CD14-positive monocyte (primary cell): ENCODE measurements at regions not wholly inside any gene's neighbourhood (a gene's known extent, or its start where the extent isn't known, plus 50 kb on each side); places are given as distances from the start of the nearest gene placed in this dataset.

Experiments
- DNase-seq, 3 donors: peaks; one replicate each; pipeline ENCODE4 v3.0.0-alpha.2; 2011 to 2022
- H2AFZ ChIP-seq: 2 replicates; pipeline ENCODE4 v1.6.0; 2012; ENCODE audit warnings: mild to moderate bottlenecking, low read depth, low read length, inconsistent platforms; ENCODE audit not compliant: insufficient read depth, poor library complexity, severe bottlenecking
- H3K27ac ChIP-seq, 2 donors: 1 replicate in 1 of 2; 2 replicates in 1 of 2; pipeline ENCODE4 v1.5.1; 2012 to 2013; ENCODE audit warnings: low read length in 2 of 2, control low read depth in 1 of 2, inconsistent platforms in 1 of 2, low read depth in 1 of 2, mild to moderate bottlenecking in 1 of 2
- H3K27me3 ChIP-seq, 2 donors: one replicate each; pipeline versions ENCODE4 v1.6.0 to v1.6.1; 2011 to 2013; ENCODE audit warnings: low read length in 2 of 2; ENCODE audit not compliant: control insufficient read depth in 2 of 2, insufficient read depth in 2 of 2
- H3K36me3 ChIP-seq, 2 donors: replicated peaks in 1 of 2; 1 replicate in 1 of 2; 2 replicates in 1 of 2; pipeline versions ENCODE4 v1.5.1 to v1.6.1; 2012 to 2013; ENCODE audit warnings: low read length in 2 of 2, control low read depth in 1 of 2, inconsistent platforms in 1 of 2, mild to moderate bottlenecking in 1 of 2; ENCODE audit not compliant: insufficient read depth in 2 of 2, control insufficient read depth in 1 of 2
- H3K4me1 ChIP-seq, 2 donors: 1 replicate in 1 of 2; 2 replicates in 1 of 2; pipeline versions ENCODE4 v1.5.1 to v1.6.1; 2012 to 2013; ENCODE audit warnings: low read length in 2 of 2, control low read depth in 1 of 2, inconsistent platforms in 1 of 2, mild to moderate bottlenecking in 1 of 2, moderate library complexity in 1 of 2; ENCODE audit not compliant: insufficient read depth in 2 of 2, control insufficient read depth in 1 of 2
- H3K4me2 ChIP-seq: replicated peaks from 2 replicates; pipeline ENCODE3; 2012; ENCODE audit warnings: low read length, moderate library complexity, mild to moderate bottlenecking; ENCODE audit not compliant: poor library complexity, severe bottlenecking; ENCODE audit errors: extremely low read depth
- H3K4me3 ChIP-seq, 3 experiments: fragments of 200-600 bp in 1 of 3; sonication (generic) in 1 of 3; replicated peaks in 1 of 3; 1 replicate in 2 of 3; 2 replicates in 1 of 3; pipeline ENCODE4 v1.5.1; 2011 to 2013; ENCODE audit warnings: low read length in 3 of 3, mild to moderate bottlenecking in 3 of 3, control low read depth in 2 of 3, low read depth in 2 of 3, inconsistent platforms in 1 of 3, moderate library complexity in 1 of 3
- H3K79me2 ChIP-seq: 2 replicates; pipeline ENCODE4 v1.6.0; 2012; ENCODE audit warnings: mild to moderate bottlenecking, control low read depth, inconsistent platforms, low read length, moderate library complexity; ENCODE audit not compliant: insufficient read depth
- H3K9ac ChIP-seq: 2 replicates; pipeline ENCODE4 v1.6.0; 2017; ENCODE audit warnings: low read length, mild to moderate bottlenecking; ENCODE audit not compliant: insufficient read depth, poor library complexity, severe bottlenecking
- H3K9me3 ChIP-seq, 2 donors: replicated peaks in 1 of 2; 1 replicate in 1 of 2; 2 replicates in 1 of 2; pipeline versions ENCODE4 v1.5.1 to v1.6.1; 2012 to 2013; ENCODE audit warnings: low read length in 2 of 2, control low read depth in 1 of 2; ENCODE audit not compliant: control insufficient read depth in 1 of 2, insufficient read depth in 1 of 2
- H4K20me1 ChIP-seq: 2 replicates; pipeline ENCODE4 v1.6.0; 2012; ENCODE audit warnings: mild to moderate bottlenecking, low read length, control low read depth, moderate library complexity; ENCODE audit not compliant: insufficient read depth
- H3K27ac Mint-ChIP-seq, 7 donors: one replicate each; pipeline ENCODE4 v1.8.0; 2020; ENCODE audit warnings: mild to moderate bottlenecking in 7 of 7, mixed read lengths in 7 of 7, moderate library complexity in 6 of 7, inconsistent platforms in 2 of 7
- H3K27me3 Mint-ChIP-seq, 3 donors: one replicate each; pipeline ENCODE4 v1.8.0; 2021 to 2022; ENCODE audit warnings: low read depth in 3 of 3, mild to moderate bottlenecking in 3 of 3, mixed read lengths in 3 of 3, moderate library complexity in 3 of 3, inconsistent platforms in 1 of 3
- H3K36me3 Mint-ChIP-seq, 2 donors: one replicate each; pipeline ENCODE4 v1.8.0; 2020; ENCODE audit warnings: mixed read lengths in 2 of 2, inconsistent platforms in 1 of 2, mild to moderate bottlenecking in 1 of 2
- H3K4me1 Mint-ChIP-seq: one replicate; pipeline ENCODE4 v1.8.0; 2020; ENCODE audit warnings: mild to moderate bottlenecking, mixed read lengths
- H3K4me3 Mint-ChIP-seq, 2 donors: one replicate each; pipeline ENCODE4 v1.8.0; 2020; ENCODE audit warnings: mild to moderate bottlenecking in 2 of 2, mixed read lengths in 2 of 2, moderate library complexity in 1 of 2
- H3K9me3 Mint-ChIP-seq, 7 donors: one replicate each; pipeline ENCODE4 v1.8.0; 2020 to 2022; ENCODE audit warnings: mixed read lengths in 7 of 7, mild to moderate bottlenecking in 6 of 7, moderate library complexity in 6 of 7, inconsistent platforms in 2 of 7
- WGBS: methylation state at CpG from one replicate; pipeline ENCODE4 v1.1.5; 2013; ENCODE audit warnings: missing lambda C conversion rate; ENCODE audit not compliant: insufficient coverage; 5-methylcytosine and 5-hydroxymethylcytosine counted together
- intact Hi-C, 2 donors: fragments of 100-400 bp; cut with micrococcal nuclease; formaldehyde crosslinking; loops; one replicate each; pipeline versions ENCODE4 v1.15.0 to v1.15.1; 2023
- TF ChIP-seq, protein P1 (sequence below): fragments of 200-600 bp; IDR thresholded peaks from one replicate; pipeline ENCODE4 v1.8.0; 2022; ENCODE audit warnings: antibody characterized with exemption, mild to moderate bottlenecking

DNA sequence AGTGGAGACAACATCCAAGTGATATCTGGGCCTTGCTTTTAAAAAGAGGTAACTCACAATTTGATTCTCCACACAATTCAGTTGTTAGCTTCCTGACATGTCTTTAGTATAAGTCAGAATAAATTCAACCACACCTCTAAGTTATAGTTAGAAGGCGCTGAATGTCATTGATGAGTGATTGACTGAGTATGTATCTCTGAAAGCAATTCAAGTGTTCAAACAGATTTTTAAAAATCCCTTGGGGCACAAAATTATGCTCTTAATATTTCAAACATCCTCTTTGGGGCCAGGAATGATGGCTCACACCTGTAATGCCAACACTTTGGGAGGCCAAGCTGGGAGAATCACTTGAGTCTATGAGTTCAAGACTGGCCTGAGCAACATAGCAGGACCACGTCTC is 137.0 kb upstream of the PRR20A start:
- Histone ChIP-seq H3K36me3 (no peaks in the 10 kb centered on the region), H3K4me3 (no peak overlapping the region), H4K20me1 (no peaks in the 10 kb centered on the region), H2AFZ (no peak overlapping the region), H3K27me3 (no peaks in the 10 kb centered on the region), H3K9ac (no peak overlapping the region), H3K9me3 (no peaks in the 10 kb centered on the region), H3K4me1 (no peaks in the 10 kb centered on the region), H3K27ac (no peak overlapping the region), H3K79me2 (no peaks in the 10 kb centered on the region), H3K4me2 (no peak overlapping the region)
- intact Hi-C loops = no loop called here
- WGBS = no CpG with 5 or more reads among the region's 2 CpGs
- H3K9me3 Mint-ChIP-seq = peaks cover 0 to 2% (median 1%) of the 10 kb centered on the region in 7 donors
- DNase-seq = no peak
- H3K27me3 Mint-ChIP-seq = peaks cover 0 to 2% (median 0%) of the 10 kb centered on the region in 3 donors
- H3K27ac Mint-ChIP-seq = no peak overlapping the region
- no peaks in the 10 kb centered on the region for H3K4me1 Mint-ChIP-seq
- H3K36me3 Mint-ChIP-seq = no peaks in the 10 kb centered on the region
- TF ChIP-seq, protein P1, sequence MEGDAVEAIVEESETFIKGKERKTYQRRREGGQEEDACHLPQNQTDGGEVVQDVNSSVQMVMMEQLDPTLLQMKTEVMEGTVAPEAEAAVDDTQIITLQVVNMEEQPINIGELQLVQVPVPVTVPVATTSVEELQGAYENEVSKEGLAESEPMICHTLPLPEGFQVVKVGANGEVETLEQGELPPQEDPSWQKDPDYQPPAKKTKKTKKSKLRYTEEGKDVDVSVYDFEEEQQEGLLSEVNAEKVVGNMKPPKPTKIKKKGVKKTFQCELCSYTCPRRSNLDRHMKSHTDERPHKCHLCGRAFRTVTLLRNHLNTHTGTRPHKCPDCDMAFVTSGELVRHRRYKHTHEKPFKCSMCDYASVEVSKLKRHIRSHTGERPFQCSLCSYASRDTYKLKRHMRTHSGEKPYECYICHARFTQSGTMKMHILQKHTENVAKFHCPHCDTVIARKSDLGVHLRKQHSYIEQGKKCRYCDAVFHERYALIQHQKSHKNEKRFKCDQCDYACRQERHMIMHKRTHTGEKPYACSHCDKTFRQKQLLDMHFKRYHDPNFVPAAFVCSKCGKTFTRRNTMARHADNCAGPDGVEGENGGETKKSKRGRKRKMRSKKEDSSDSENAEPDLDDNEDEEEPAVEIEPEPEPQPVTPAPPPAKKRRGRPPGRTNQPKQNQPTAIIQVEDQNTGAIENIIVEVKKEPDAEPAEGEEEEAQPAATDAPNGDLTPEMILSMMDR = no peak
- H3K4me3 Mint-ChIP-seq = no peak overlapping the region

DNA sequence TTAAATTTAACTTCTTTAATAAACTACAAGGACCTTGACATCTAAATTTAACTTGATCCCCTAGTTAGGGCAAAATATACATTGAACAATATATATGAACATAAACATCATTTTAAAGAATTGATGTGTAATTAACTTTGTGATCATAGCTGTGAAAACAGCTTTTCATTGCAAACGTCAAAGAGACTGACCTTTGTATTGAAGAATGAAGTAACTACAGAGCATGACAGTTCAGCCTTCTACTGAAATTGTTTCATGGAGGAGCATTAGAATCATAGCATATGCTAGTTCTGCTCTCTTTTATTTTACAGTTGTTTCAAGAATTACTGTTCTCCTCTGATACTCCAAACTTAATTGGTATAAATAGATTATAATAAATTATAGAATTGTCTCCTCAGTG is 123.4 kb upstream of the PRR20A start:
- Histone ChIP-seq H4K20me1 (no peaks in the 10 kb centered on the region), H3K36me3 (no peaks in the 10 kb centered on the region), H3K27ac (no peak overlapping the region), H3K4me1 (no peaks in the 10 kb centered on the region), H3K4me3 (no peak overlapping the region), H3K27me3 (no peaks in the 10 kb centered on the region), H3K9ac (no peak overlapping the region), H2AFZ (no peak overlapping the region), H3K79me2 (no peaks in the 10 kb centered on the region), H3K9me3 (peaks cover 13 to 22% of the 10 kb centered on the region in 2 donors), H3K4me2 (no peak overlapping the region)
- no peak for DNase-seq
- Mint-ChIP-seq H3K9me3 (peaks cover 0 to 17% (median 2%) of the 10 kb centered on the region in 7 donors), H3K4me3 (no peak overlapping the region), H3K36me3 (no peaks in the 10 kb centered on the region), H3K4me1 (no peaks in the 10 kb centered on the region), H3K27me3 (no peaks in the 10 kb centered on the region), H3K27ac (no peak overlapping the region)
- TF ChIP-seq, protein P1 = no peak
- WGBS = no CpG with 5 or more reads among the region's 1 CpG
- intact Hi-C loops = no loop called here
